ENCODE measurements at regions not wholly inside any gene's neighbourhood (a gene's known extent, or its start where the extent isn't known, plus 50 kb on each side); places are given as distances from the start of the nearest gene placed in this dataset.

- TF ChIP-seq POLR2AphosphoS5 (IDR thresholded peaks at IDR 0.05) (no peak), CTCF (IDR thresholded peaks at IDR 0.05) (no peak)
These were observed 1399.9 kb downstream of the BRD1 start for GRCh38 chr22:48427731-48428211.
